Astrocyte of the cerebellum (primary cell): ENCODE measurements at regions not wholly inside any gene's neighbourhood (a gene's known extent, or its start where the extent isn't known, plus 50 kb on each side); places are given as distances from the start of the nearest gene placed in this dataset.

Experiments used
- DNase-seq: peaks from one replicate; pipeline ENCODE4 v3.0.0-alpha.2; 2011; ENCODE audit warnings: low read depth
- H3K4me3 ChIP-seq: 2 replicates; pipeline ENCODE4 v1.5.1; 2011; ENCODE audit warnings: mild to moderate bottlenecking, low read depth, low read length, moderate library complexity
- CTCF ChIP-seq: IDR thresholded peaks from 2 replicates; pipeline ENCODE4 v1.5.1; 2012; ENCODE audit warnings: low read length, low read depth, moderate library complexity, mild to moderate bottlenecking; ENCODE audit errors: missing control alignments
- in situ Hi-C: cut with HindIII; loops from 2 replicates; pipeline ENCODE4 v1.10.0; 2017; ENCODE audit warnings: low sequenced_read_pairs

GRCh38 chr10:131747251-131747650 lies 153.6 kb upstream of the PPP2R2D start:
- H3K4me3 ChIP-seq = no peak overlapping the region
- in situ Hi-C loops = no loop called here
- DNase-seq = no peak
- no peak for TF ChIP-seq CTCF

DNA sequence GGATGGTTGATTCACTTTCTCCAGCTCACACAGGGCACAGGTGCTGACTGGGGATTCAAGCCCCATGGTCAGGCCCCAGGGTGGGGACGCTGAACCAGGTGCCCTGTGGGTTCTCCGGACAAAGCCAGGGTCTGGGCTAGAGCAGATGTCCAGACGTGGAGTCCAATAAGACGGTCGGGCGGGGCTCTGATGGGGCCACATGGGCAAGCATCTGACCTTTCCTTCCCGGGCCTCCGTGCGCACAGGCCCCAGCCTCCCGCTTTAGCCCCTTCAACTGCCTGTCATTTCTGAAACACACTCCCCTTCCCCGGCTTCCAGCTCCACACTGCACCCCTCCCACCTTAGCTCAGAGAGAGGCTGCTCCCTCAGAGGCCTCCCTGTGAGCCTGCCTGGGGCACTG lies 153.0 kb upstream of the PPP2R2D start:
- no peak overlapping the region for H3K4me3 ChIP-seq
- TF ChIP-seq CTCF = no peak
- in situ Hi-C loops = no loop called here
- no peak for DNase-seq

DNA sequence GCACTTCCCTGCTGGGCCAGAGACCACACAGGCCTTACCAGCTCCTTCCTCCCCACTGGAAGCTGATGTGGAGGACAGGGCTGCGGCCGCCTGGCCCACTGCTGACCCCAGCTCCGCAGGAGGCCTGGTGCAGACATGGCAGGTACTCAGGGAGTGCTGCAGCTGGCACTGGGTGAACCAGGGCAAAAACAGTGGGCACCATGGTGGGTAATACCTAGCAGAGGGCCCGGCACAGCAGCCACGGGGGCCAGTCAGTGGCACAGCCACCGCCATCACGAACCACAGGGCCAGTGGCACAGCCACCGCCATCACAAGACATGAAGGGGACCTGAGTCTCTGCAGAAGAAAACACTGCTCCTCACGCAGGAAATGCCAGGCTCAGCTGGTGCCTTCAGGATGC lies 152.6 kb upstream of the PPP2R2D start:
- no peak overlapping the region for H3K4me3 ChIP-seq
- no peak for TF ChIP-seq CTCF
- in situ Hi-C loops = no loop called here
- DNase-seq = no peak

DNA sequence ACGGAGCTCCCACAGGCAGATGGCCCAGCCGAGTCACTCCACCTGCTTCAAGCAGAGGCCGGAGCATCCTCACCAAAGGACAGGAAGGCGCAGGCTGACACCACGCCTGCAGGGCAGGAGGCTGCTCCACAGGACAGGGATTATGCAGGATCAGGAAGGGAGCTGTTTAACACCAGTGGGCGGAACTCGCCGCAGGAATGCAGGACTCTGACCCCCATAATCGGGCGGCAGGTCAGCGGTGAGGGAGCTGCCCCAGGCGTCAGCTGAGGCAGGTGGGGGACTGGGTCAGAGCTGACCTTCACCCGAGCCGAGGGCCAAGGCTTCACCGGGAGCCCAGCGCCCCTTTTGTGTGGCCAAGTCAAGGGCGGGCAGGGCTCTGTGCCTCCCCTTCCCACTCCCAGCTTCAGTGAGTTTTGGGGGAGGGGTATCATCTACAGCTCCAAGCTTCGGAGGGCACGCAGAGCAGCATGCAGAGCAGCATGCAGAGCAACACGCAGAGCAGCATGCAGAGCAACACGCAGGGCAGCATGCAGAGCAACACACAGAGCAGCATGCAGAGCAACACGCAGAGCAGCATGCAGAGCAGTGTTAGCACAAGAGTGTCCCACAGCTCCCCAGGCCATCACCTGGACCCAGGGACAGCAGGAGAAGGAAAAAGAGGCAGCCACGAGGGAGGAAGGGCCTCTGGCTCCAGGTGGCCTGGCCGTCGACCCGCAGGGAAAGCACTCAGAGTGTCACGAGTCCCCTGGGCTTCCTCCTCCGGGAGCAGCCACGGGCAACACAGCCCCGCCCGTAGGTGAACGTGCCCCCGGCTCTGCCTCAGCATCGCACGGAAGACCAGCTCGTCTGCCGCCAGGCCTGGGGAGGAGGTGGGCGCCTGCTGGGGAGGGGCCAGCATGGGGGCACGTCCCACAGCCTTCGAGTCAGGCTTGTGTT lies 151.7 kb upstream of the PPP2R2D start:
- no peak for DNase-seq
- in situ Hi-C loops = no loop called here
- no peak for TF ChIP-seq CTCF
- no peak overlapping the region for H3K4me3 ChIP-seq

DNA sequence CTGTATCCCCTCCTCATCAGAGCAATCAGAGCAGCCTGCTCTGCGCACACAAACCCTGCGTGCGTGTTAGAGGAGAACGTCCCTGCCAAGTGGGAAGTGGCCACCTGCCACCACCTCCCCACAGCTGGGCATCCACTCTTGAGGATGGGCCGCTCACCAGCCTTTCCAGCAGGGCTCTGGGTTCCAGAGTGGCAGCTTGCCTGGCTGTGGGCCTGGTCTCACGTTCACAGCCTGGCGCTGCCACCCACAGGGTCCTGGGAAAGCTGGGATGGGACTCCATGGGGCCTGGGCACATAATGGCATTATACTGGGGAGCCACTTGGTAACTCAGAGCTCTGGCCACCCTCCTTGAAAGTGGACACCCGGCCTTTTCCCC lies 151.1 kb upstream of the PPP2R2D start:
- in situ Hi-C loops = no loop called here
- TF ChIP-seq CTCF = no peak

GRCh38 chr10:131750171-131750895 lies 150.5 kb upstream of the PPP2R2D start:
- no peak for DNase-seq
- no peak overlapping the region for H3K4me3 ChIP-seq
- in situ Hi-C loops = no loop called here
- TF ChIP-seq CTCF = no peak

More for the DNA sequence above, 151.1 kb upstream of the PPP2R2D start:
- no peak overlapping the region for H3K4me3 ChIP-seq
- no peak for DNase-seq
